ENCODE measurements at regions not wholly inside any gene's neighbourhood (a gene's known extent, or its start where the extent isn't known, plus 50 kb on each side); places are given as distances from the start of the nearest gene placed in this dataset.

GRCh38 chr5:38719403-38719802, 126.4 kb upstream of the OSMR start:
- ChIA-PET CTCF (interaction anchor here (0.8 to 1.1 kb wide), 2 partner anchors 11 to 15 kb away, joined by 3 read pairs; no protein-coding TSS in a partner anchor), POLR2A (no interaction called here)
- no peak overlapping the region for H3K4me3 ChIP-seq (replicated peaks in 1 of 3; ENCODE audit: insufficient read depth in 1 of 3, low read depth in 1 of 3, low read length in 3 of 3)
- H3K36me3 ChIP-seq (ENCODE audit: control insufficient read depth in 2 of 2, extremely low read depth in 1 of 2, insufficient read depth in 2 of 2, low read length in 2 of 2): no peaks in the 10 kb centered on the region
- H3K4me1 ChIP-seq (ENCODE audit: control insufficient read depth, extremely low read depth, insufficient read depth, low read length): no peaks in the 10 kb centered on the region
- BruUV-seq (replicated peaks): no TSS peak
- DNase-seq (ENCODE audit: low read depth, low spot score): no peak
- intact Hi-C loops (cut with micrococcal nuclease): loop anchor here (5.0 kb wide), 1 partner anchor 88 kb away; no protein-coding TSS in a partner anchor
- no peak overlapping the region for H2AFZ ChIP-seq (ENCODE audit: low read depth, low read length)
- no peak for FAIRE-seq
- H3K79me2 ChIP-seq (ENCODE audit: control insufficient read depth, insufficient read depth, low read length): no peaks in the 10 kb centered on the region
- no peak overlapping the region for H3K27ac ChIP-seq (ENCODE audit: insufficient read depth, low read depth, low read length)
- peaks cover 0 to 2% of the 10 kb centered on the region in 2 experiments for H3K27me3 ChIP-seq (ENCODE audit: control insufficient read depth in 2 of 2, insufficient read depth in 2 of 2, low read length in 2 of 2)
- no peak overlapping the region for H3K4me2 ChIP-seq (ENCODE audit: insufficient read depth, low read length)
- H3K9ac ChIP-seq (replicated peaks; ENCODE audit: extremely low read depth, insufficient read depth, low read length): no peak overlapping the region
- no peaks in the 10 kb centered on the region for H3K9me3 ChIP-seq (replicated peaks; ENCODE audit: control insufficient read depth, insufficient read depth, low read length)
- H3K9me1 ChIP-seq (replicated peaks; ENCODE audit: control insufficient read depth, extremely low read depth, insufficient read depth, low read length): no peaks in the 10 kb centered on the region
- H4K20me1 ChIP-seq (replicated peaks; ENCODE audit: control insufficient read depth, extremely low read depth, insufficient read depth, low read length): no peaks in the 10 kb centered on the region
- no peak for TF ChIP-seq FOS (IDR thresholded peaks at IDR 0.05; ENCODE audit: borderline replicate concordance, insufficient read depth, low read length)
- no peak for TF ChIP-seq MAX (IDR thresholded peaks at IDR 0.05; ENCODE audit: insufficient read depth, insufficient read length)
- no peak for TF ChIP-seq POLR2A (IDR thresholded peaks at IDR 0.05; ENCODE audit: low read depth, low read length)
- no peak for TF ChIP-seq MYC (IDR thresholded peaks at IDR 0.05; ENCODE audit: low read depth, low read length)
- dilution Hi-C loops (cut with MboI; ENCODE audit: extremely low pct_ligation_motif_present, low sequenced_read_pairs): no loop called here

DNA sequence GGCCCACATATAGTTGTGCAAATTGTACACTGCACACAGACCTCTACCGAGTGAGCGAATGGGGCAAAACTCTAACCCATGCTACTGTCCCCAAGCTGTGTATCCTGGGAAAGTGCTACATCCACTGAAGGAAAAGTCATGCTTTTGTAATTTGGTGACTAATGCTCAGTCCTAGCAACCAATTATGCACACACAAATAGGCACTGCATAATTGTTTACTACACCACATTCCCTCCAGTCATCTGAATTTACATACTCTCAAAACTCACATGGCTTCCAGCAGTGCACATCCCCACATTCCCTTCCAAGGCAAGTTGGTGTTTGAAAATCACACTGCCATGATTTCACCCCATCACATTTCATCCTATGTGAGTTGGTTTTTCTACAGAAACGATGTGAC, 125.9 kb upstream of the OSMR start:
- Histone ChIP-seq H3K27me3 (ENCODE audit: control insufficient read depth in 2 of 2, insufficient read depth in 2 of 2, low read length in 2 of 2) (peaks cover 0 to 2% of the 10 kb centered on the region in 2 experiments), H3K36me3 (ENCODE audit: control insufficient read depth in 2 of 2, extremely low read depth in 1 of 2, insufficient read depth in 2 of 2, low read length in 2 of 2) (no peaks in the 10 kb centered on the region), H3K9me1 (replicated peaks; ENCODE audit: control insufficient read depth, extremely low read depth, insufficient read depth, low read length) (no peaks in the 10 kb centered on the region), H3K4me3 (replicated peaks in 1 of 3; ENCODE audit: insufficient read depth in 1 of 3, low read depth in 1 of 3, low read length in 3 of 3) (no peak overlapping the region), H3K9ac (replicated peaks; ENCODE audit: extremely low read depth, insufficient read depth, low read length) (no peak overlapping the region), H2AFZ (ENCODE audit: low read depth, low read length) (no peak overlapping the region), H4K20me1 (replicated peaks; ENCODE audit: control insufficient read depth, extremely low read depth, insufficient read depth, low read length) (no peaks in the 10 kb centered on the region), H3K9me3 (replicated peaks; ENCODE audit: control insufficient read depth, insufficient read depth, low read length) (no peaks in the 10 kb centered on the region), H3K79me2 (ENCODE audit: control insufficient read depth, insufficient read depth, low read length) (no peaks in the 10 kb centered on the region), H3K4me2 (ENCODE audit: insufficient read depth, low read length) (no peak overlapping the region), H3K27ac (ENCODE audit: insufficient read depth, low read depth, low read length) (no peak overlapping the region), H3K4me1 (ENCODE audit: control insufficient read depth, extremely low read depth, insufficient read depth, low read length) (no peaks in the 10 kb centered on the region)
- ChIA-PET POLR2A (no interaction called here), CTCF (interaction anchor here (0.7 kb wide), 1 partner anchor 10 kb away, joined by 3 read pairs; no protein-coding TSS in a partner anchor)
- DNase-seq (ENCODE audit: low read depth, low spot score): no peak
- intact Hi-C loops (cut with micrococcal nuclease) (loop anchor here (5.0 kb wide), 1 partner anchor 87 kb away; no protein-coding TSS in a partner anchor), dilution Hi-C loops (cut with MboI; ENCODE audit: extremely low pct_ligation_motif_present, low sequenced_read_pairs) (no loop called here)
- no peak for FAIRE-seq
- no TSS peak for BruUV-seq (replicated peaks)
- TF ChIP-seq JUN (IDR thresholded peaks at IDR 0.05; ENCODE audit: borderline replicate concordance, insufficient read depth, insufficient read length, low read depth) (no peak), POLR2AphosphoS5 (IDR thresholded peaks at IDR 0.05; ENCODE audit: insufficient read depth, low read depth, low read length) (no peak), GATA2 (IDR thresholded peaks at IDR 0.05; ENCODE audit: insufficient read depth, insufficient read length, low read depth, low read length) (no peak), EZH2 (IDR thresholded peaks at IDR 0.05; ENCODE audit: borderline replicate concordance, low read depth, low read length, severe bottlenecking) (no peak), CTCF (IDR thresholded peaks at IDR 0.05; ENCODE audit: extremely low read depth in 1 of 2, insufficient read depth in 1 of 2, low read depth in 1 of 2, low read length in 2 of 2) (no peak), MAX (IDR thresholded peaks at IDR 0.05; ENCODE audit: insufficient read depth, insufficient read length) (no peak)
